PFSK-1 (cell line): ENCODE measurements at regions not wholly inside any gene's neighbourhood (a gene's known extent, or its start where the extent isn't known, plus 50 kb on each side); places are given as distances from the start of the nearest gene placed in this dataset.

Experiments
- FOXP2 ChIP-seq: optimal IDR thresholded peaks from 2 replicates; pipeline ENCODE3; 2011; ENCODE audit warnings: borderline replicate concordance, control low read depth, inconsistent platforms; ENCODE audit not compliant: insufficient read depth; ENCODE audit errors: extremely low read length, extremely low read depth
- POLR2AphosphoS5 ChIP-seq: IDR thresholded peaks from 2 replicates; pipeline ENCODE4 v1.6.1; 2012; ENCODE audit warnings: low read depth, mild to moderate bottlenecking, control low read depth, low read length, moderate library complexity
- SIN3A ChIP-seq: IDR thresholded peaks from 2 replicates; pipeline ENCODE4 v1.6.1; 2012; ENCODE audit warnings: mild to moderate bottlenecking, low read length, moderate library complexity, borderline replicate concordance; ENCODE audit not compliant: insufficient read depth
- TAF1 ChIP-seq: IDR thresholded peaks from 2 replicates; pipeline ENCODE4 v1.6.1; 2012; ENCODE audit warnings: low read length, control low read depth, borderline replicate concordance; ENCODE audit not compliant: insufficient read depth
- TF ChIP-seq, protein P1 (sequence below), 2 experiments: IDR thresholded peaks; 2 replicates each; pipeline versions ENCODE4 v1.6.1 to v1.8.0; 2011 to 2012; ENCODE audit warnings: low read depth in 2 of 2, low read length in 2 of 2, control low read depth in 1 of 2, inconsistent platforms in 1 of 2, mild to moderate bottlenecking in 1 of 2, moderate library complexity in 1 of 2; ENCODE audit not compliant: insufficient read depth in 1 of 2

DNA sequence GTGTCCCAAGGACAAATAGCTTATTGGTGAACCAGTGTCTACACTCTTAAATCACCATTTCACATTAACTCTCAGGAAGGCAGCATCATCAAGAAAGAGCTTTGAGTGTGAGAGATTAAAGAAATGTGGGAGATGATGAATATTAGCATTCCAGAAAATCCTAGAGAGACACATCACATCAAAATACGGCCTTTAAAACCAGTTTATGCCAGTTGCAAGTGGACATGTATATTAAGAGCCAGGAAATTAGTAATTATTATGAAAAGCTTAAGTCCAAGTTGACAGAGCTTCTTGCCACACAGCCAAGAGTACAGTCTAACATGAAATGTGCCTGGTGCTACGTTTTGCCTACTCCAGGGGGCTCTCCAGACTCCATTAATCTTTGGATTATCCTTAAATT, 503.0 kb upstream of the BOD1L1 start:
- TF ChIP-seq, protein P1, sequence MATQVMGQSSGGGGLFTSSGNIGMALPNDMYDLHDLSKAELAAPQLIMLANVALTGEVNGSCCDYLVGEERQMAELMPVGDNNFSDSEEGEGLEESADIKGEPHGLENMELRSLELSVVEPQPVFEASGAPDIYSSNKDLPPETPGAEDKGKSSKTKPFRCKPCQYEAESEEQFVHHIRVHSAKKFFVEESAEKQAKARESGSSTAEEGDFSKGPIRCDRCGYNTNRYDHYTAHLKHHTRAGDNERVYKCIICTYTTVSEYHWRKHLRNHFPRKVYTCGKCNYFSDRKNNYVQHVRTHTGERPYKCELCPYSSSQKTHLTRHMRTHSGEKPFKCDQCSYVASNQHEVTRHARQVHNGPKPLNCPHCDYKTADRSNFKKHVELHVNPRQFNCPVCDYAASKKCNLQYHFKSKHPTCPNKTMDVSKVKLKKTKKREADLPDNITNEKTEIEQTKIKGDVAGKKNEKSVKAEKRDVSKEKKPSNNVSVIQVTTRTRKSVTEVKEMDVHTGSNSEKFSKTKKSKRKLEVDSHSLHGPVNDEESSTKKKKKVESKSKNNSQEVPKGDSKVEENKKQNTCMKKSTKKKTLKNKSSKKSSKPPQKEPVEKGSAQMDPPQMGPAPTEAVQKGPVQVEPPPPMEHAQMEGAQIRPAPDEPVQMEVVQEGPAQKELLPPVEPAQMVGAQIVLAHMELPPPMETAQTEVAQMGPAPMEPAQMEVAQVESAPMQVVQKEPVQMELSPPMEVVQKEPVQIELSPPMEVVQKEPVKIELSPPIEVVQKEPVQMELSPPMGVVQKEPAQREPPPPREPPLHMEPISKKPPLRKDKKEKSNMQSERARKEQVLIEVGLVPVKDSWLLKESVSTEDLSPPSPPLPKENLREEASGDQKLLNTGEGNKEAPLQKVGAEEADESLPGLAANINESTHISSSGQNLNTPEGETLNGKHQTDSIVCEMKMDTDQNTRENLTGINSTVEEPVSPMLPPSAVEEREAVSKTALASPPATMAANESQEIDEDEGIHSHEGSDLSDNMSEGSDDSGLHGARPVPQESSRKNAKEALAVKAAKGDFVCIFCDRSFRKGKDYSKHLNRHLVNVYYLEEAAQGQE (IDR thresholded peaks at IDR 0.05; ENCODE audit: insufficient read depth in 1 of 2, low read depth in 2 of 2, low read length in 2 of 2), result no peak
- no peak for TF ChIP-seq SIN3A
- TF ChIP-seq FOXP2, result no peak
- no peak for TF ChIP-seq TAF1
- TF ChIP-seq POLR2AphosphoS5, result no peak

DNA sequence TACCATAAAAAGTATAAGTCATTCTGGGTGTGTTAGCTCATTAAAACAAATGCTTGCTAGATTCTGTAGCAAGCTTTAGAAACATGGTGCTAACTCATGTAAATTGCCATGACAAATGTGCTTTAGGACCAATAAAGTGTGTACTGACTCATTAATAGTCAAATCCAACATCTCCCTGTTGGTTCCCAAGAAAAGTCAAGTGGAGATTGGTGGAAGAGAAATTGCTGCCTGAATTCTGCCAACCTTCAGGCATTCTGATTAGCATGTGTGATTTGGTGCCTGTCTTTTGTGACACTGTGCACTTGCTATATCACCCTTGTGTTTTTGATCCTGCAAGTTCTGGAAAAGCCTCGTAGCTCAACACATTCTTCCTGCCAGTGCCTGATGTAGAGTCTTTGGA, 503.8 kb upstream of the BOD1L1 start:
- TF ChIP-seq POLR2AphosphoS5 (no peak), TAF1 (no peak), SIN3A (no peak), FOXP2 (no peak)
- TF ChIP-seq, protein P1 (IDR thresholded peaks at IDR 0.05; ENCODE audit: insufficient read depth in 1 of 2, low read depth in 2 of 2, low read length in 2 of 2), result no peak

DNA sequence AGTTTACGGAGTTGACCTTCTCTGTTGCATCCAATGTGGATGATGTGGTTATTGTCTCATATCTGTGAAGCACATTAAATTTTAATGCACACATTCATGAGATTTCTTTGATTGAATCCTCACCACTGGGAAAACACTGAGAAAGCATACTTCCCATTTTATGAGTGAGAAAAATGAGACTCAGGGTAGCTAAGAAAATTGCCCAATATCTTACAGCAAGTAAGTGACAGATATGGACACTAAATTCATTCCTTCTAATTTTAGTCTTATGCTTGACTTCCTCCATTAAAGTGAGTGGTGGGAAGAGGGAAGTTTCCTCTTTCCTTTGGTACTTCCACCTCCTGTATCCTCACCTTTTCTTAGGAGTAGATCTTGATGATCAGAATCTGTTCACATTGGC, 504.8 kb upstream of the BOD1L1 start:
- TF ChIP-seq TAF1 (no peak), FOXP2 (no peak), SIN3A (no peak), POLR2AphosphoS5 (no peak)
- TF ChIP-seq, protein P1 (IDR thresholded peaks at IDR 0.05; ENCODE audit: insufficient read depth in 1 of 2, low read depth in 2 of 2, low read length in 2 of 2), result no peak

DNA sequence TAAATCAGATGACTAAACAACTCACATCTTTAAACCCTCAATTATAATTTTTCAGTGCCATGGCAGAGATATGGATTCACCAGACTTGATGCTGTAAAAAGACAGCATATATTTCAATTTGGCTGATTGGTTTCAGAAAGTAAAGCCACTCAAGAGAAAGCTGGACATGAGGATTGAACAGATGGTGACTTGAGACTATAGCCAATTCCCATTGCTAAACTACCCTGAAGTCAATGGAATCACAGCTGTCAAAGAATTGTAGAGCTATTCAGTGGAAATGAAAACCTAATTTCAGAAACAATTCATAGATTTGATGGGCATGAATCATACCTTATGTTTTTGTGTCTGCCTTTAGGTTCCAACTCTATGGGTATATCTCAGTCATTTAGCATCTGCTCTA, 510.6 kb upstream of the BOD1L1 start:
- TF ChIP-seq TAF1, result no peak
- TF ChIP-seq, protein P1 (IDR thresholded peaks at IDR 0.05; ENCODE audit: insufficient read depth in 1 of 2, low read depth in 2 of 2, low read length in 2 of 2), result no peak
- no peak for TF ChIP-seq POLR2AphosphoS5
- TF ChIP-seq FOXP2, result no peak
- no peak for TF ChIP-seq SIN3A

DNA sequence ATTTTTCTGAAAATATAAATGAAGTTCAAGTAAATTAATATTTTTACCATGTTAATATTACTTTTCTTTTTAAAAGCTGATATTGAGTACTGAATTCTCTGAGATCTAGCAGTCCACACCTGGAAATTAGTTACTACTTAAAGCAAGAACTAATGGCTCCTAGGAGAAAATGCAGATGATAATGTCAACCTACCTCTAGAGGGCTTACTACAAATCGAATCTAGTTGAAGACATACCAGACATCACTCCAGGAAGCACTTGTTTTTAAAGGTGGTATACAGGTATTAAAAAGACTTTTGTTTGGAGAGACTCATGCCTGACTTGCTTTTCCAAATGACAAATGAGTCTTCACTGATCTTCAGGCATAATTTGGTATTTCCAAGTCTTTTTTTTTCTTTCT, 516.4 kb upstream of the BOD1L1 start:
- TF ChIP-seq SIN3A (no peak), FOXP2 (no peak), POLR2AphosphoS5 (no peak), TAF1 (no peak)
- TF ChIP-seq, protein P1 (IDR thresholded peaks at IDR 0.05; ENCODE audit: insufficient read depth in 1 of 2, low read depth in 2 of 2, low read length in 2 of 2), result no peak
